GM23338 (cell line): ENCODE measurements at regions not wholly inside any gene's neighbourhood (a gene's known extent, or its start where the extent isn't known, plus 50 kb on each side); places are given as distances from the start of the nearest gene placed in this dataset.

Experiments used
- ATAC-seq: fragments of 200-7000 bp; cut with Tn5 transposase; 3 replicates; pipeline ENCODE4 v1.9.1; 2020
- DNase-seq: peaks from one replicate; pipeline ENCODE4 v3.0.0-alpha.2; 2015; ENCODE audit warnings: low spot score
- H2AFZ ChIP-seq: fragments of 200-600 bp; sonication (generic); 2 replicates; pipeline ENCODE4 v1.8.0; 2016; ENCODE audit warnings: antibody characterized with exemption, mild to moderate bottlenecking, moderate library complexity
- H3F3A ChIP-seq: fragments of 200-600 bp; sonication (generic); replicated peaks from 2 replicates; pipeline ENCODE4 v1.8.0; 2017; ENCODE audit warnings: antibody characterized with exemption, mixed run types, low read depth
- H3K27ac ChIP-seq: fragments of 200-600 bp; sonication (generic); 2 replicates; pipeline ENCODE4 v1.6.1; 2016; ENCODE audit warnings: low read depth
- H3K27me3 ChIP-seq: fragments of 200-600 bp; sonication (generic); 2 replicates; pipeline ENCODE4 v1.8.0; 2016; ENCODE audit warnings: mild to moderate bottlenecking, mixed run types, moderate library complexity; ENCODE audit not compliant: insufficient read depth
- H3K36me3 ChIP-seq: fragments of 200-600 bp; sonication (generic); 2 replicates; pipeline ENCODE4 v1.8.0; 2016; ENCODE audit warnings: mild to moderate bottlenecking; ENCODE audit not compliant: insufficient read depth
- H3K4me1 ChIP-seq: fragments of 200-600 bp; sonication (generic); 2 replicates; pipeline ENCODE4 v1.8.0; 2016; ENCODE audit warnings: mild to moderate bottlenecking, moderate library complexity; ENCODE audit not compliant: insufficient read depth
- H3K4me2 ChIP-seq: fragments of 200-600 bp; sonication (generic); 2 replicates; pipeline ENCODE4 v1.7.1; 2017; ENCODE audit warnings: mixed run types
- H3K4me3 ChIP-seq: fragments of 200-600 bp; sonication (generic); 2 replicates; pipeline ENCODE4 v1.6.1; 2016; ENCODE audit warnings: mixed run types
- H3K79me2 ChIP-seq: fragments of 200-600 bp; sonication (generic); replicated peaks from 2 replicates; pipeline ENCODE4 v1.8.0; 2017; ENCODE audit warnings: mild to moderate bottlenecking; ENCODE audit not compliant: insufficient read depth
- H3K9me2 ChIP-seq: fragments of 200-600 bp; sonication (generic); 2 replicates; pipeline ENCODE4 v1.8.0; 2017; ENCODE audit not compliant: insufficient read depth
- H4K20me1 ChIP-seq: fragments of 200-600 bp; sonication (generic); replicated peaks from 2 replicates; pipeline ENCODE4 v1.8.0; 2017; ENCODE audit warnings: mild to moderate bottlenecking; ENCODE audit not compliant: insufficient read depth
- H3K27ac Mint-ChIP-seq: 2 replicates; pipeline ENCODE4 v1.8.0; 2020; ENCODE audit warnings: inconsistent platforms, mild to moderate bottlenecking, moderate library complexity, mixed read lengths
- H3K27me3 Mint-ChIP-seq: 3 replicates; pipeline ENCODE4 v1.8.0; 2022; ENCODE audit warnings: low read depth, mild to moderate bottlenecking, moderate library complexity, mixed read lengths, inconsistent platforms; ENCODE audit not compliant: insufficient read depth, poor library complexity
- H3K36me3 Mint-ChIP-seq: 3 replicates; pipeline ENCODE4 v1.8.0; 2021; ENCODE audit warnings: low read depth, mild to moderate bottlenecking, inconsistent platforms, moderate library complexity, mixed read lengths
- H3K4me1 Mint-ChIP-seq: 3 replicates; pipeline ENCODE4 v1.8.0; 2020; ENCODE audit warnings: mild to moderate bottlenecking, inconsistent platforms, mixed read lengths
- H3K4me3 Mint-ChIP-seq: 3 replicates; pipeline ENCODE4 v1.8.0; 2021; ENCODE audit warnings: moderate library complexity, mild to moderate bottlenecking, inconsistent platforms, mixed read lengths
- H3K9me3 Mint-ChIP-seq: 3 replicates; pipeline ENCODE4 v1.8.0; 2020; ENCODE audit warnings: moderate library complexity, mild to moderate bottlenecking, inconsistent platforms, mixed read lengths
- CREB1 ChIP-seq: fragments of 250-450 bp; sonication (Bioruptor Pico); IDR thresholded peaks from 2 replicates; pipeline ENCODE4 v1.5.0; 2020; ENCODE audit warnings: low read depth, mild to moderate bottlenecking, moderate library complexity
- CTCF ChIP-seq, 2 experiments: fragments of 200-600 bp in 1 of 2; sonication (generic) in 1 of 2; conservative IDR thresholded peaks; 2 replicates each; pipeline versions ENCODE4 v1.5.1 to v1.6.1; 2016 to 2017; ENCODE audit warnings: antibody characterized with exemption in 2 of 2, low read depth in 2 of 2, mild to moderate bottlenecking in 2 of 2, moderate library complexity in 1 of 2
- ETS1 ChIP-seq: IDR thresholded peaks from 2 replicates; pipeline ENCODE4 v1.6.1; 2016; ENCODE audit warnings: antibody characterized with exemption
- EZH2 ChIP-seq: fragments of 200-600 bp; sonication (generic); IDR thresholded peaks from one replicate; pipeline ENCODE4 v1.8.0; 2017; ENCODE audit warnings: antibody characterized with exemption, mild to moderate bottlenecking, low read depth; ENCODE audit not compliant: unreplicated experiment
- EZH2phosphoT487 ChIP-seq: fragments of 200-600 bp; sonication (generic); IDR thresholded peaks from one replicate; pipeline ENCODE4 v1.8.1; 2018; ENCODE audit warnings: antibody characterized with exemption; ENCODE audit not compliant: unreplicated experiment
- JUNB ChIP-seq: IDR thresholded peaks from one replicate; pipeline ENCODE4 v1.6.1; 2016; ENCODE audit warnings: antibody characterized with exemption; ENCODE audit not compliant: unreplicated experiment
- NANOG ChIP-seq: IDR thresholded peaks from 2 replicates; pipeline ENCODE4 v1.6.1; 2016; ENCODE audit warnings: antibody characterized with exemption, borderline replicate concordance
- POLR2AphosphoS5 ChIP-seq: IDR thresholded peaks from 2 replicates; pipeline ENCODE4 v1.6.1; 2016; ENCODE audit warnings: antibody characterized with exemption, low read depth
- REST ChIP-seq: IDR thresholded peaks from one replicate; pipeline ENCODE4 v1.6.1; 2018; ENCODE audit warnings: antibody characterized with exemption; ENCODE audit not compliant: unreplicated experiment
- STAT1 ChIP-seq: IDR thresholded peaks from one replicate; pipeline ENCODE4 v1.6.1; 2016; ENCODE audit warnings: antibody characterized with exemption; ENCODE audit not compliant: unreplicated experiment
- ZNF114 ChIP-seq: fragments of 250-450 bp; sonication (Bioruptor Pico); IDR thresholded peaks from 2 replicates; pipeline ENCODE4 v1.5.0; 2020; ENCODE audit warnings: mild to moderate bottlenecking, moderate library complexity
- ZNF331 ChIP-seq: fragments of 250-450 bp; sonication (Bioruptor Pico); IDR thresholded peaks from 2 replicates; pipeline ENCODE4 v1.5.0; 2020; ENCODE audit warnings: low read depth, mild to moderate bottlenecking, moderate library complexity
- ZNF462 ChIP-seq: fragments of 250-450 bp; sonication (Bioruptor Pico); IDR thresholded peaks from 2 replicates; pipeline ENCODE4 v1.5.0; 2020; ENCODE audit warnings: mild to moderate bottlenecking, moderate library complexity

GRCh38 chr5:124110942-124111341, 599.0 kb downstream of the CSNK1G3 start:
- Histone ChIP-seq H3K27me3 (no peaks in the 10 kb centered on the region), H3K9me2 (peaks cover 8% of the 10 kb centered on the region; the same call in 1 of the 2 replicates), H3K4me1 (peaks cover 8% of the 10 kb centered on the region), H2AFZ (no peak overlapping the region), H3K4me3 (no peak overlapping the region), H3K27ac (no peak overlapping the region), H3F3A (no peaks in the 10 kb centered on the region), H3K36me3 (no peaks in the 10 kb centered on the region), H3K4me2 (no peak overlapping the region), H3K79me2 (no peaks in the 10 kb centered on the region), H4K20me1 (no peaks in the 10 kb centered on the region)
- Mint-ChIP-seq H3K4me1 (peaks cover 4% of the 10 kb centered on the region; the same call in 2 of the 3 replicates), H3K27ac (no peak overlapping the region), H3K4me3 (no peak overlapping the region), H3K27me3 (no peaks in the 10 kb centered on the region), H3K36me3 (no peaks in the 10 kb centered on the region), H3K9me3 (no peaks in the 10 kb centered on the region)
- DNase-seq (no peak), ATAC-seq (no peak)
- TF ChIP-seq CTCF (conservative IDR thresholded peaks at IDR 0.05; ENCODE audit: low read depth in 2 of 2), result no peak
- TF ChIP-seq POLR2AphosphoS5, result no peak
- TF ChIP-seq ETS1, result no peak
- no peak for TF ChIP-seq ZNF331 (CRISPR knock-in tag)
- TF ChIP-seq CREB1 (CRISPR knock-in tag), result no peak
- TF ChIP-seq EZH2phosphoT487, result no peak
- no peak for TF ChIP-seq NANOG
- TF ChIP-seq STAT1, result no peak
- no peak for TF ChIP-seq ZNF114 (CRISPR knock-in tag)
- TF ChIP-seq EZH2, result no peak
- no peak for TF ChIP-seq ZNF462 (CRISPR knock-in tag)
- TF ChIP-seq JUNB, result no peak
- no peak for TF ChIP-seq REST
